Keratinocyte (primary cell): ENCODE measurements at regions not wholly inside any gene's neighbourhood (a gene's known extent, or its start where the extent isn't known, plus 50 kb on each side); places are given as distances from the start of the nearest gene placed in this dataset.
"Not testable (repeated sequence)": the region's sequence is repeated elsewhere in the genome, so short reads cannot be mapped to it uniquely, and the experiment has no call there.

Experiments
- EZH2 ChIP-seq: IDR thresholded peaks from one replicate; pipeline ENCODE4 v1.6.1; 2012; ENCODE audit warnings: inconsistent platforms, mild to moderate bottlenecking, low read length, moderate library complexity
- TF ChIP-seq, protein P1 (sequence below), 3 experiments: IDR thresholded peaks in 1 of 3; conservative IDR thresholded peaks in 1 of 3; optimal IDR thresholded peaks in 1 of 3; 2 replicates in 2 of 3; 3 replicates in 1 of 3; pipeline versions ENCODE3 to v1.5.1; 2011; ENCODE audit warnings: low read length in 3 of 3, mild to moderate bottlenecking in 3 of 3, moderate library complexity in 2 of 3, control low read depth in 1 of 3, inconsistent platforms in 1 of 3; ENCODE audit not compliant: insufficient read depth in 2 of 3; ENCODE audit errors: extremely low read depth in 1 of 3

DNA sequence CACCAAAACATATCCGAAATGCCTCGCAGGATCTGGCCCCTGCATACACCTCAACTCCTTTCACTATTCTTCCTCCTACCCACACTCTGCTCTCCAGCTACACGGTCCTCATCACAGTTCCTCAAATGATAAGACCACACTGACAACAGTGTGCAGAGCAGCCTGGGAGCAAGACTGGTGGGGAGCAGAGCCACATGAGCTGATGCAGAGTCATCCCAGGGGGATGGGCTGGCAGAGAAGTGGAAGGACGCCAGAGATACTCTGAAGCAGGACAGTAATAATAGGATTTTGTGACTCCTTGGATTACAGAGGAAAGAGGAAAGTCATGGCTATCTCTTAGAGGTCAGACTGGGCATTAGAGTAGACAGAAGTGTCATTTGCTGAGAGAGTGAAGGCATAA lies 167.2 kb downstream of the AVL9 start:
- TF ChIP-seq, protein P1, sequence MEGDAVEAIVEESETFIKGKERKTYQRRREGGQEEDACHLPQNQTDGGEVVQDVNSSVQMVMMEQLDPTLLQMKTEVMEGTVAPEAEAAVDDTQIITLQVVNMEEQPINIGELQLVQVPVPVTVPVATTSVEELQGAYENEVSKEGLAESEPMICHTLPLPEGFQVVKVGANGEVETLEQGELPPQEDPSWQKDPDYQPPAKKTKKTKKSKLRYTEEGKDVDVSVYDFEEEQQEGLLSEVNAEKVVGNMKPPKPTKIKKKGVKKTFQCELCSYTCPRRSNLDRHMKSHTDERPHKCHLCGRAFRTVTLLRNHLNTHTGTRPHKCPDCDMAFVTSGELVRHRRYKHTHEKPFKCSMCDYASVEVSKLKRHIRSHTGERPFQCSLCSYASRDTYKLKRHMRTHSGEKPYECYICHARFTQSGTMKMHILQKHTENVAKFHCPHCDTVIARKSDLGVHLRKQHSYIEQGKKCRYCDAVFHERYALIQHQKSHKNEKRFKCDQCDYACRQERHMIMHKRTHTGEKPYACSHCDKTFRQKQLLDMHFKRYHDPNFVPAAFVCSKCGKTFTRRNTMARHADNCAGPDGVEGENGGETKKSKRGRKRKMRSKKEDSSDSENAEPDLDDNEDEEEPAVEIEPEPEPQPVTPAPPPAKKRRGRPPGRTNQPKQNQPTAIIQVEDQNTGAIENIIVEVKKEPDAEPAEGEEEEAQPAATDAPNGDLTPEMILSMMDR (optimal IDR thresholded peaks at IDR 0.05 in 1 of 3, IDR thresholded peaks at IDR 0.05 in 1 of 3, conservative IDR thresholded peaks at IDR 0.05 in 1 of 3; ENCODE audit: extremely low read depth in 1 of 3, insufficient read depth in 2 of 3, low read length in 3 of 3): not testable (repeated sequence)
- not testable (repeated sequence) for TF ChIP-seq EZH2
